ENCODE measurements at regions not wholly inside any gene's neighbourhood (a gene's known extent, or its start where the extent isn't known, plus 50 kb on each side); places are given as distances from the start of the nearest gene placed in this dataset.

GRCh38 chr14:97153527-97153926, 356.3 kb downstream of the VRK1 start:
- TF ChIP-seq FOXM1 (IDR thresholded peaks at IDR 0.05; ENCODE audit: borderline replicate concordance, low read depth) (no peak), EGR1 (IDR thresholded peaks at IDR 0.05) (no peak), NFIC (IDR thresholded peaks at IDR 0.05) (no peak), ZBTB7A (IDR thresholded peaks at IDR 0.05; ENCODE audit: low read depth) (no peak), CEBPB (IDR thresholded peaks at IDR 0.05) (no peak)

GRCh38 chr14:97155320-97155719, 358.1 kb downstream of the VRK1 start:
- TF ChIP-seq TEAD4 (IDR thresholded peaks at IDR 0.05), result no peak
- no peak for TF ChIP-seq CEBPB (IDR thresholded peaks at IDR 0.05)
- no peak for TF ChIP-seq TAF1 (IDR thresholded peaks at IDR 0.05; ENCODE audit: low read depth)
- no peak for TF ChIP-seq TCF12 (IDR thresholded peaks at IDR 0.05; ENCODE audit: low read depth)
- TF ChIP-seq CREB1 (IDR thresholded peaks at IDR 0.05; ENCODE audit: low read depth), result no peak
- TF ChIP-seq YY1 (IDR thresholded peaks at IDR 0.05; ENCODE audit: low read depth), result no peak

GRCh38 chr14:97155814-97156213, 358.6 kb downstream of the VRK1 start:
- TF ChIP-seq NFIC (IDR thresholded peaks at IDR 0.05), result no peak
- no peak for TF ChIP-seq REST (IDR thresholded peaks at IDR 0.05; ENCODE audit: low read depth)
- TF ChIP-seq TCF12 (IDR thresholded peaks at IDR 0.05; ENCODE audit: low read depth), result no peak
- TF ChIP-seq USF1 (IDR thresholded peaks at IDR 0.05), result no peak
- TF ChIP-seq EP300 (IDR thresholded peaks at IDR 0.05; ENCODE audit: borderline replicate concordance), result no peak
- TF ChIP-seq MAX (IDR thresholded peaks at IDR 0.05), result no peak
- TF ChIP-seq CEBPB (IDR thresholded peaks at IDR 0.05), result no peak
- no peak for TF ChIP-seq YY1 (IDR thresholded peaks at IDR 0.05; ENCODE audit: low read depth)
- TF ChIP-seq CREB1 (IDR thresholded peaks at IDR 0.05; ENCODE audit: low read depth), result no peak

- TF ChIP-seq YY1 (IDR thresholded peaks at IDR 0.05; ENCODE audit: low read depth) (no peak), CREB1 (IDR thresholded peaks at IDR 0.05; ENCODE audit: low read depth) (no peak), CEBPB (IDR thresholded peaks at IDR 0.05) (no peak), NFIC (IDR thresholded peaks at IDR 0.05) (no peak), RAD21 (IDR thresholded peaks at IDR 0.05; ENCODE audit: low read depth) (no peak), EP300 (IDR thresholded peaks at IDR 0.05; ENCODE audit: borderline replicate concordance) (no peak), ZBTB7A (IDR thresholded peaks at IDR 0.05; ENCODE audit: low read depth) (no peak), FOXM1 (IDR thresholded peaks at IDR 0.05; ENCODE audit: borderline replicate concordance, low read depth) (no peak), REST (IDR thresholded peaks at IDR 0.05; ENCODE audit: low read depth) (no peak)
These were observed 359.5 kb downstream of the VRK1 start for GRCh38 chr14:97156705-97157104.

GRCh38 chr14:97158102-97158501, 360.9 kb downstream of the VRK1 start:
- TF ChIP-seq TCF12 (IDR thresholded peaks at IDR 0.05; ENCODE audit: low read depth) (no peak), REST (IDR thresholded peaks at IDR 0.05; ENCODE audit: low read depth) (no peak), EGR1 (IDR thresholded peaks at IDR 0.05) (no peak), RAD21 (IDR thresholded peaks at IDR 0.05; ENCODE audit: low read depth) (no peak), YY1 (IDR thresholded peaks at IDR 0.05; ENCODE audit: low read depth) (no peak), CREB1 (IDR thresholded peaks at IDR 0.05; ENCODE audit: low read depth) (no peak), NFIC (IDR thresholded peaks at IDR 0.05) (no peak)

GRCh38 chr14:97159124-97159523, 361.9 kb downstream of the VRK1 start:
- TF ChIP-seq YY1 (IDR thresholded peaks at IDR 0.05; ENCODE audit: low read depth), result no peak
- TF ChIP-seq TEAD4 (IDR thresholded peaks at IDR 0.05), result no peak
- TF ChIP-seq FOXM1 (IDR thresholded peaks at IDR 0.05; ENCODE audit: borderline replicate concordance, low read depth), result no peak
- no peak for TF ChIP-seq TAF1 (IDR thresholded peaks at IDR 0.05; ENCODE audit: low read depth)
- TF ChIP-seq MAX (IDR thresholded peaks at IDR 0.05), result no peak
- no peak for TF ChIP-seq CEBPB (IDR thresholded peaks at IDR 0.05)
- TF ChIP-seq RAD21 (IDR thresholded peaks at IDR 0.05; ENCODE audit: low read depth), result no peak
- no peak for TF ChIP-seq EP300 (IDR thresholded peaks at IDR 0.05; ENCODE audit: borderline replicate concordance)
- TF ChIP-seq REST (IDR thresholded peaks at IDR 0.05; ENCODE audit: low read depth), result no peak
- no peak for TF ChIP-seq ZBTB7A (IDR thresholded peaks at IDR 0.05; ENCODE audit: low read depth)
- TF ChIP-seq NFIC (IDR thresholded peaks at IDR 0.05), result no peak
- no peak for TF ChIP-seq EGR1 (IDR thresholded peaks at IDR 0.05)
- TF ChIP-seq USF1 (IDR thresholded peaks at IDR 0.05), result no peak
- no peak for TF ChIP-seq TCF12 (IDR thresholded peaks at IDR 0.05; ENCODE audit: low read depth)
- no peak for TF ChIP-seq CREB1 (IDR thresholded peaks at IDR 0.05; ENCODE audit: low read depth)
